GM19395 (cell line): ENCODE measurements at regions not wholly inside any gene's neighbourhood (a gene's known extent, or its start where the extent isn't known, plus 50 kb on each side); places are given as distances from the start of the nearest gene placed in this dataset.

Experiments
- ATAC-seq: cut with Tn5 transposase; IDR thresholded peaks from one replicate; pipeline ENCODE4 v1.9.1; 2021; ENCODE audit warnings: mild to moderate bottlenecking, moderate library complexity; ENCODE audit not compliant: unreplicated experiment

GRCh38 chr2:188713961-188714360 lies 260.2 kb upstream of the COL3A1 start:
- ATAC-seq = no peak

- no peak for ATAC-seq
Measured at GRCh38 chr2:188720811-188721605, 253.2 kb upstream of the COL3A1 start.

DNA sequence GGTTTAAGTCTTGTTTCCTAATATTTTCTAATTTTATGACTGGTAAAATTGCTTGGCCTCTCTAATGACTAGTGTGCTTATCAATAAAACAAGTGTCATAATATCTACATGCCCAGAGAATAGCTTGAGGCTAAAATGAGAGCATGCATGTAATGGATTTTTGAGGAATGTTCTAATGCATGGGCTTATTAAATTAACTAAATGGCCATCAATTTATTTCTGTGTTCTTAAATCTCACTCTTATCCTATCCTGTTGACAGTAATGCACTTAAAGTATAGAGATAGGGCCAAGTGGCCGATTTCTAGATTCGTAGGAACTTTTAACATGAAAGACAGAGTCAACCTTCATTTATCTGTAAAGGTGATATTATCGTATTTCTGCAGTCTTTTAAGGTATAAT lies 252.4 kb upstream of the COL3A1 start:
- no peak for ATAC-seq

GRCh38 chr2:188725746-188726360 lies 248.3 kb upstream of the COL3A1 start:
- no peak for ATAC-seq

DNA sequence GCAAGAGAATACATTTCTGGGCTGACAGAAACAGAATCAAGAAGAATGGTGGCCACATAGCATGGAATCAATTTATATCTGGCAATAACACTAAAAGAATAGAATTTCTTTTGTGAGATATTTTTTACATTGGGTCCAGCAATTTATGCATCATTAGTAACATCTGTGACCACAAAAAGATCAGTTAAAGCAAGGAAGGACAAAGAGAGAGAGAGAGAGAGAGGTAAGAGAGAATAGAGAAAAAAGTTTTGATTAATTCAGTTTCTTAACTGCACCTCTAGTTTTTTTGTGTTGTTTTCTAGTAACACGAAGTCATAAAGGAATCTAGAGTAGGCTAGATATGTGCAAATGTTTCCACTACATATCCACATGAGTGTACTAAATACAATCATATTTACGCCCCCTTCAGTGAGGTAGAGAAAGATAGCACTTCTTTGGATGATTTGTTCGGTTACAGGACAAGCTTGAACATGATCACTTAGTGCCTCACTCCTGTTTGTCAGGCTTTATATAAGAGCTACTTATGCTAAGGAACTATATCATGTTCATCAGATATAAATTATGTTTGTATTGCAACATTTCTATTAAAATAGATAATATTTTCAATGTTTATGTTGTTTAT lies 247.4 kb upstream of the COL3A1 start:
- no peak for ATAC-seq

GRCh38 chr2:188727846-188728245 lies 246.3 kb upstream of the COL3A1 start:
- ATAC-seq = no peak

- ATAC-seq = no peak
Measured at GRCh38 chr2:188734691-188735090, 239.5 kb upstream of the COL3A1 start.

DNA sequence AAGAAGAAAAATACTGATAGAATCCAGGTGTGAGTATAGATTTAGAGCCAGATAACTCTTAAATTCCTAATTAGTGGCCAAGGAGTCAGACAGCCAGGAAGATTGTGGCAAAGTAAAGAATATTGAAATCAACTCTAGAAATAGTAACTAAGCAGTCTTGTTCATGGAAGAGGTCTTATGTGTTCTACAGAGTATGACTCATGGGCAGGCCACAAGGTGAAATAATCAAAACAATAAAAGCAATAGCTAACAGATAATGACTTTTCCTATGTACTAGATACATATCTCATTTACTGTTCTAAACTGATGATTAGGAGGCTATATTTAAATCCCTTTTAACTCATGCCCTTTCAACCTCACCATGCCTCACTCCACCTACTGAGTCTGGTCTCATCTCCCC lies 227.4 kb upstream of the COL3A1 start:
- ATAC-seq = no peak

DNA sequence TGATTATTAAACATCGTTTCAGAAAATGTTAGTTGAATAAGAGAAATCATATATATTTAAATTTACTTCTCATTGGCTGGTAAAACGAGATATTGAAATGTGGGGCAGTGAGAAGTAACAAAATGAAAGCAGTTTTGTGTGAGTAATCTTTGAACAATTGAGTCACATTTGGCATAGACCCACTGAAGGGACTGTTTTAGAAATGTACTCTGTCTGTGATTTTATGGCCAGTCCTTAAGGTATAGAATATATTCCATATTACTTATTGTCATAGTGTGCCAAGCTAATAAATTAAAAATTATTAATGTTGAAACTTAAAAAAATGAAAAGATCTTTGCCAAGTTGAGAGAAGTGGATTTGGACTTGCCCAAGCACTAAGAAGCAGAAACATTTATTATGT lies 222.4 kb upstream of the COL3A1 start:
- ATAC-seq = no peak

DNA sequence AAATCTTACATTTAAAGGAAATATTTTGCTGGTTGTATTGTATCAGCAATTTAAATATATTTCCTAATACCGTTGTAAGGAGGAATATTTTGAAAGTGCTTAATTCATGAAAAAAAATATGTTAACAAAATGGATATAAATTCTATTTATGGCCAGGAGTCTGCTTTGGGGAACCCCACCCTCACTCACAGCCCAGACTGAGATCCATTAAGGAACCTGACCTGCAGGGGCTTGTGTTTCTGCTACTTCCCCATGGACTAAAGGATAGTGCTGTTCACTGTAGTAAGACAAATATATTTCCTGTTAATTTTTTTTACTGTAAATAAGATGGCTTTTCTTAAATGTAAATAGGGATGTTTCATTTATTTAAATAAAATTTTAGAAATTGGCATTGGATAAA lies 221.9 kb upstream of the COL3A1 start:
- no peak for ATAC-seq

GRCh38 chr2:188762151-188762550 lies 212.0 kb upstream of the COL3A1 start:
- no peak for ATAC-seq

DNA sequence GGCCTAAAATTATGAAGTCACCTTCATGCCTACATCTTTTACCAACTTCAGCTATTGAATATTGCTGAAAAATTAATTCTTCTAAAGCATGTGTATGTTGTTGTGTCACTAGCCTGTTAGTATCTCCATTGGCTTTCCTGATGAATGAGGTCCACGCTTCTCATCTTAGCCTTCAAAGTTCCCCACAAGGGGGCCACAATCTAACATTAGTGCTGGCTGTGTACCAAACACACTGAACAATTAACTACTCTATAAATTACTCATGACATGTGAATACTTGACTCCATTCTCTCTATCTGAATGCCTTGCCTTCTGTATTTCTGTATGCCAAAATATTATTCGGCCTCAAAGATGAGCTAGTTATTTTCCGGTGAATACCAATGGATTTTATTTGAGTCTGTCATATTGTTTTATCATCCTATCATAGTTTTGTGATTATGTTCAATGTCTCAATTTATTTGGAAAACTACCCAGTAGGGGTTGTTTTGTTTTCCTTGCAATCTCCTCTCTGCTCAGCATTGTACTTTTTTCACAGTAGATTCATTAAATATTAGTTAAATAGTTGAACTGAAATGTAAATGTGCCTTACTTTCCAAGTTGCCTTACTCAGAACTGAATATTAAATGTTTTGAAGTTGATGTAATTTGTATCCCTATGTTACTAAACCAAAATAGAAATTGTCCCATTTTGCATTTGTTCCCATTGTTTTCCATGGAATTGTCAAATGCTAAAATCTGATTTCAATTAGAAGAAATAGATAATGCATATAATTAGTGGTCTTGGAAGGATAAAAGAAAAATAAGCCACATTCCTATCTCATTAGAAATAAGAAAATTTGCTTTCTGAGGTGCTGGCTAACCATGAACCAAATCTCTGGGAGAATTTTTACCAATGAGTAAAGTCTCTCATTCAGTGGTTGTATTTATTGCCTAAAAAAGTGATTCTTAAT lies 208.4 kb upstream of the COL3A1 start:
- ATAC-seq = peak; percentile 66

DNA sequence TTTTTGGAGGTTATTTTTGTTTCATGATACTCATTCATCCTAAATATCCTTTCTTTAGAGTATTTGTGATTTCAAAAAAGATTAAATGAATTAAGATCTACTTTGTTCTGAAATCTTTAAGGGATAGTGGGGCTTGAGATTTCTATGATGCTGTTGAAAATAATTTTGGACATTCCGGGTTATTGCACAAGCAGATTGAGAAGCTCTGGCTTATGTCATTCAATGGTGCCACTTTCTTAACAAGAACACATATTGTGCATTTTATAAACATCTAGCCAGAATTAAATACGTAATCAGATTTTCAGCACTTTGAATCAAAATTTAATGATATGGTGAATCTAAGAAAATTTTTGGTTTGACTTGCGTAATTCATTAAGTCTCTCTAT lies 207.7 kb upstream of the COL3A1 start:
- no peak for ATAC-seq

DNA sequence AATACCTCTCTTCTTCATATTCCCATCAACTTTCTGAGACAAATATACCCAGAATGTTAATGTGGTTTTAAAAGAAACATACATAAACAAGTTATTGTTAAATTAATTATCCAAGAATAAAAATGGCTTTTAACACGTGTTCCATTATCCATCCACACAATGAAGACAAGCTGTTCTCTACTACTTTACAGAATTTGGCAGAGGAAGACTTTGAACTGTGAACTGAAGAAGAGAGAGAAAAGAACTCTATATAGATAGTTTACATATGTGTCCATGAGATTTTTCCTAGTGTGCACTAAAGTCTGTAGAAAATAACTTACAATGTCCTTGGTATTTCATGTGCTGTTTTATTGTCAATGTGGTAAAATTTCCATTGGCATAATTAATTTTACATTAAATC lies 207.0 kb upstream of the COL3A1 start:
- ATAC-seq = no peak

- no peak for ATAC-seq
Measured at GRCh38 chr2:188770296-188770695, 203.9 kb upstream of the COL3A1 start.

GRCh38 chr2:188773075-188773474 lies 201.1 kb upstream of the COL3A1 start:
- ATAC-seq = no peak

GRCh38 chr2:188776634-188777033 lies 197.5 kb upstream of the COL3A1 start:
- no peak for ATAC-seq

GRCh38 chr2:188784269-188784762 lies 189.9 kb upstream of the COL3A1 start:
- no peak for ATAC-seq

GRCh38 chr2:188785061-188785460 lies 189.1 kb upstream of the COL3A1 start:
- ATAC-seq = no peak

DNA sequence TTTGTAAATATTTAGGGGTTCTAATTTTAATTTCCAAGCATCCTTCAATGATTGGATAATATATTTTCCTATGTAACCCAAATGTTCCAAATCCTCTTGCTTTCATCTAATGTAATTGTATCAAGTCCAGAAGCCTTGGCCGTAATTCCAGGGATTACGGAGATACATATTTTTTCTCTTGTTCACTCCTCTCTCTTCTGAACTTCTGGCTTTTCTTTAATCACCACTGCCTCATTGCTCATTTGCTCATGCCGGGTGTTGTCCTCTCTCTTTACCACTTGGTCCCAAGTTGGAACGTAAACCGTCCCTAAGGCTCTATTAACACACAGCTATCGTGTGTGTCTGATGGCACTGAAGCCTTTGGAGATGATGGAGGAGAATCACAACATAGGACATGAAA lies 188.7 kb upstream of the COL3A1 start:
- no peak for ATAC-seq

DNA sequence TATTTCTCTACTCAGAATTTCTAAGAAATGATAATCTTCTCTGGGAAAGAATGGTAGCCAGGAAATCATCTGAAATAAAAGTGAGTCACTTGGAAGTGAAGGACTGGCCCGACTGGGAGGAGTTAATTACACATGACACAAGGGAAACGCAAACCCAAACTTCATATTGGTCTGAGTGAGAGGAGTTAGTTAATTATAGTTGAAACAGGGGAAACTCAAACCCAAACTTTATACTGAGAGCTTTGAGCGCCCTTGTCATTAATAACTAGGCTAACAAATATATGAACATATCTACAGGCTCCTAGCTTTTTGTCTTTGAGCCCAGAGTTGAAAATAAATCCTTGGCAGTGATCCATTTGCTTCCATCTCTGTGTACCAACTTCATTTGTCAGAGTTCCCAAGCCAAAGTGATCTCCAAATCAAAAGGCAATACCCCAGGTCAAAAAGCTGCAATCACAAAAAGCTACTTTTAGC lies 187.8 kb upstream of the COL3A1 start:
- no peak for ATAC-seq
